Esophagus muscularis mucosa (tissue), 3 donors: ENCODE measurements at regions not wholly inside any gene's neighbourhood (a gene's known extent, or its start where the extent isn't known, plus 50 kb on each side); places are given as distances from the start of the nearest gene placed in this dataset.

ENCODE experiments used
- CTCF ChIP-seq, 3 experiments: fragments of 200-600 bp in 2 of 3; fragments of 450-650 bp in 1 of 3; sonication (generic) in 2 of 3; IDR thresholded peaks; one replicate each; pipeline ENCODE4 v1.5.1; 2017 to 2019; ENCODE audit warnings: antibody characterized with exemption in 3 of 3, mild to moderate bottlenecking in 2 of 3, moderate library complexity in 1 of 3
- POLR2A ChIP-seq: fragments of 450-650 bp; IDR thresholded peaks from one replicate; pipeline ENCODE4 v1.6.1; 2017; ENCODE audit warnings: antibody characterized with exemption, moderate library complexity, mild to moderate bottlenecking, low read depth
- POLR2AphosphoS5 ChIP-seq, 2 donors: sonication (generic); formaldehyde crosslinking; IDR thresholded peaks; one replicate each; pipeline ENCODE4 v1.6.1; 2017; ENCODE audit warnings: antibody characterized with exemption in 2 of 2

- TF ChIP-seq CTCF (IDR thresholded peaks at IDR 0.05) (no peak), POLR2AphosphoS5 (IDR thresholded peaks at IDR 0.05) (no peak), POLR2A (no peak)
Observed at GRCh38 chr3:194787072-194787471, 101.4 kb downstream of the FAM43A start.
